ENCODE measurements at regions not wholly inside any gene's neighbourhood (a gene's known extent, or its start where the extent isn't known, plus 50 kb on each side); places are given as distances from the start of the nearest gene placed in this dataset.

DNA sequence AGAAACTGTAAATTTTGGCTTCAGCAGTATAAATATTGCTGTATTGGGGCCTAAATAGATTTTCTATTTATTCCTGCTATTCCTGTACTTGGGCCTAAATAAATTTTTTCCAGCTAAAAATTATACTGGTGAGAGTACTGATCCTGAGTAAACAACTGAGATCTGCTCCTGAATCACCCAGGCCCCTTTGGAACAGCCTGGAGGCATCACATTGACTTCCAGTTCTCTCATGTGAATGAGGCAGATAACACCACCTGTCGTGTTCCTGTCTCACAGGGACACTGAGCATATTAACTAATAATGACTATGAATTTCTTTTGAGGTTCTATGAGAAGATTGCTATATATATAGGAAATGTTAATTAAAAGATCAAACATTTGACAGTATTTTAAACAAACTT, 119.5 kb upstream of the PLCXD3 start:
- TF ChIP-seq POLR2A (IDR thresholded peaks at IDR 0.05; ENCODE audit: low read depth, low read length) (no peak), CEBPB (IDR thresholded peaks at IDR 0.05; ENCODE audit: low read depth, low read length) (no peak), RFX5 (IDR thresholded peaks at IDR 0.05; ENCODE audit: low read depth, low read length) (no peak), BHLHE40 (IDR thresholded peaks at IDR 0.05; ENCODE audit: low read depth, low read length) (no peak), RAD21 (IDR thresholded peaks at IDR 0.05; ENCODE audit: low read length) (no peak), SMC3 (IDR thresholded peaks at IDR 0.05; ENCODE audit: low read depth, low read length) (no peak), RCOR1 (IDR thresholded peaks at IDR 0.05; ENCODE audit: insufficient replicate concordance, low read length) (no peak), MAFK (IDR thresholded peaks at IDR 0.05; ENCODE audit: low read depth, low read length) (no peak), MAZ (IDR thresholded peaks at IDR 0.05; ENCODE audit: borderline replicate concordance, low read depth, low read length) (no peak), MXI1 (IDR thresholded peaks at IDR 0.05; ENCODE audit: borderline replicate concordance, low read depth, low read length) (no peak), CHD1 (IDR thresholded peaks at IDR 0.05; ENCODE audit: low read depth, low read length) (no peak), FOS (IDR thresholded peaks at IDR 0.05; ENCODE audit: low read depth, low read length) (no peak)
- TF ChIP-seq, protein P1, sequence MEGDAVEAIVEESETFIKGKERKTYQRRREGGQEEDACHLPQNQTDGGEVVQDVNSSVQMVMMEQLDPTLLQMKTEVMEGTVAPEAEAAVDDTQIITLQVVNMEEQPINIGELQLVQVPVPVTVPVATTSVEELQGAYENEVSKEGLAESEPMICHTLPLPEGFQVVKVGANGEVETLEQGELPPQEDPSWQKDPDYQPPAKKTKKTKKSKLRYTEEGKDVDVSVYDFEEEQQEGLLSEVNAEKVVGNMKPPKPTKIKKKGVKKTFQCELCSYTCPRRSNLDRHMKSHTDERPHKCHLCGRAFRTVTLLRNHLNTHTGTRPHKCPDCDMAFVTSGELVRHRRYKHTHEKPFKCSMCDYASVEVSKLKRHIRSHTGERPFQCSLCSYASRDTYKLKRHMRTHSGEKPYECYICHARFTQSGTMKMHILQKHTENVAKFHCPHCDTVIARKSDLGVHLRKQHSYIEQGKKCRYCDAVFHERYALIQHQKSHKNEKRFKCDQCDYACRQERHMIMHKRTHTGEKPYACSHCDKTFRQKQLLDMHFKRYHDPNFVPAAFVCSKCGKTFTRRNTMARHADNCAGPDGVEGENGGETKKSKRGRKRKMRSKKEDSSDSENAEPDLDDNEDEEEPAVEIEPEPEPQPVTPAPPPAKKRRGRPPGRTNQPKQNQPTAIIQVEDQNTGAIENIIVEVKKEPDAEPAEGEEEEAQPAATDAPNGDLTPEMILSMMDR (conservative IDR thresholded peaks at IDR 0.05; ENCODE audit: low read depth, low read length) = no peak
- TF ChIP-seq, protein P2, sequence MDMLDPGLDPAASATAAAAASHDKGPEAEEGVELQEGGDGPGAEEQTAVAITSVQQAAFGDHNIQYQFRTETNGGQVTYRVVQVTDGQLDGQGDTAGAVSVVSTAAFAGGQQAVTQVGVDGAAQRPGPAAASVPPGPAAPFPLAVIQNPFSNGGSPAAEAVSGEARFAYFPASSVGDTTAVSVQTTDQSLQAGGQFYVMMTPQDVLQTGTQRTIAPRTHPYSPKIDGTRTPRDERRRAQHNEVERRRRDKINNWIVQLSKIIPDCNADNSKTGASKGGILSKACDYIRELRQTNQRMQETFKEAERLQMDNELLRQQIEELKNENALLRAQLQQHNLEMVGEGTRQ (IDR thresholded peaks at IDR 0.05; ENCODE audit: low read depth, low read length) = no peak
